GM19043 (cell line): ENCODE measurements at regions not wholly inside any gene's neighbourhood (a gene's known extent, or its start where the extent isn't known, plus 50 kb on each side); places are given as distances from the start of the nearest gene placed in this dataset.

Source experiments
- ATAC-seq: cut with Tn5 transposase; IDR thresholded peaks from one replicate; pipeline ENCODE4 v1.9.1; 2021; ENCODE audit warnings: low read depth; ENCODE audit not compliant: unreplicated experiment

DNA sequence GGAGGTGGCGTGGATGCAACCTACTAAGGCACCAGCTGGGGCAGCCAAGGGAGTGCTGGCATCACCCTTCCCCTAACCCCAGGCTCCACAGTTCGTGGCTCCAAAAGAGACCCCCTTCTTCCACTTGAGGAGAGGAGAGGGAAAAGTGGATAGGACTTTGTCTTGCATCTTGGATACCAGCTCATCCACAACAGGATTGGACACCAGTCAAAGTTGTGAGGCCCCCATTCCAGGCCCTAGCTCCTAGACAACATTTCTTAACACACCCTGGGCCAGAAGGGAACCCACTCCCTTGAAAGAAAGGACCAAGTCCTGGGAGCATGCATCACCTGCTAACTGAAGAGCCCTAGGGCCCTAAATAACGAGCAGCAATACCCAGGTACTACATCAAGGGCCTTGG is 372.6 kb upstream of the PLXNA2 start:
- ATAC-seq = no peak

DNA sequence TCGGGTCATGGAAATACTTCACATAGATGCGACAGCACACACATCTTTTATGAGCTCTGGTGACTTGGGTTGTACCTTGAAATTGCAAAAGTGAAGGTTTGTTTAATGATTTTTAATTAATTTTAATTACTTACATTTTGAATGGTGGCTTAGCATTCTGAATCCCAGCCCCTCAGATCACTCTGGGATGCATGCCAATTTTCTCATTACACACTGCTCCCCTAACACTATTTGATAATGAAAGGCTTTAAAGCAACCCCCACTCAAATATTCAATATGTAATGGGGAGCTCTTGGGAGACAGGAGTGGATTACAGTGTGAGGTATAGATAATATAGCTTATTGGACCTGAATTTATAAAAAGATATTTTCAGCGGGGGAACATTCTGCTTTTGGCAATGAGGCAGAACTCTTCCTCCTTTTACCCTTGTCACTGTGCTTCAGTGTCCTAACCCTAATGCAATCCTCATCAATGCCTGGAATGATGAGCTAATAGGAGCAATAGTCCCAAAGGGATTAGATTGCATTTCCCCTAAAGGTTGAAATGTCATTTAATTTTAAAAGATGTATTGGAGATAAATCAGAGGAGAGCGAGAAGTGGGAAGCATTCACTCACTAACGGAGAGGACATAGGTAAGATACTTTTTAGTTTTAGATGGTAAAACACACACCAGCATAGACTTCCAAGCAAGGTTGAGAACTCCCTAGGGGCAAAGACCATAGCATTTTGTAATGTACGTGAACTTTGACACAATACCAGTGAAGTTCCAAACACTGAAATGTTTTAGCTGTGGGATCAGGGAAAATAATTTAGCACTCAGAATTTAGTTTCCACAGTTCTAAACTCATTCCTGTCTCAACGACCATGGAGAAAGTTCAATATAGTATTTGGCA is 384.1 kb upstream of the PLXNA2 start:
- no peak for ATAC-seq

DNA sequence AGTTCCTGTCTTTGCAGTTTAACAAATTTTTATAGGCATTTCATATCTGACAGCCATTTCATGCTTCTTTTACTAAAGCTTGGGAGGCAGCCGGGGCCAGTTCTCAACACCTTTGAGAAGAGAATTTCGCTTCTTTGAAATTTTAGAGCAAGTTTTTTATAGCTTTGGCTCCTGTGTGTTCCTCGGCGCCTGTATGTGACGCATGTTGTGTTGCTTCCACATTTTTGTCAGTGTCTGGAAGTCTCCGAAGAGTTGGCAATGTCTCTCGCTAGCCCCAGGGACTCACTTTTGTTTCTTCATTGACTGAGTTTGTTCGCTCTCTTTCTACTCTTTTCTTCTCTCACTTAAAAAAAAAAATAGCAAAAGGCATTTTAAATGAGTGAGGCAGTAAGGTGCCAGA is 386.9 kb upstream of the PLXNA2 start:
- ATAC-seq = no peak

DNA sequence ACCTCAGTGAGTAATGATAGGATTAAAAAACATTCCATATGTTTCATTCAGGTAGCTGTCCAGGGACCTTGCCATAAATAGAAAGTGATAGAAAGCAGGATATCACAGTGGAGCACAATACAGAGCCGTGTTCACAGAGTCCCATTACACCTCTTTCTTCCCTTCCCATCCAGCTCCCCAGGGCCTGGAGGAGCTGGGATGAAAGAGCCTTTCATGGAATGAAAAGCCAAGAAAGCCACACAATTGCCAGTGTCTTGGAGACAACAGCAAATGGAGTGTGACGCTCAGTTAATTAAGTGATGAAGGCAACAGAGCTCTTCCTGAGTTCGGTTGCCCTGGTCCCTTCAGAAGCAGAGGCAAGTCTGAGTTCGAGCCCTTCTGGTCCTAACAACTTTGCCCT is 387.3 kb upstream of the PLXNA2 start:
- ATAC-seq = no peak

DNA sequence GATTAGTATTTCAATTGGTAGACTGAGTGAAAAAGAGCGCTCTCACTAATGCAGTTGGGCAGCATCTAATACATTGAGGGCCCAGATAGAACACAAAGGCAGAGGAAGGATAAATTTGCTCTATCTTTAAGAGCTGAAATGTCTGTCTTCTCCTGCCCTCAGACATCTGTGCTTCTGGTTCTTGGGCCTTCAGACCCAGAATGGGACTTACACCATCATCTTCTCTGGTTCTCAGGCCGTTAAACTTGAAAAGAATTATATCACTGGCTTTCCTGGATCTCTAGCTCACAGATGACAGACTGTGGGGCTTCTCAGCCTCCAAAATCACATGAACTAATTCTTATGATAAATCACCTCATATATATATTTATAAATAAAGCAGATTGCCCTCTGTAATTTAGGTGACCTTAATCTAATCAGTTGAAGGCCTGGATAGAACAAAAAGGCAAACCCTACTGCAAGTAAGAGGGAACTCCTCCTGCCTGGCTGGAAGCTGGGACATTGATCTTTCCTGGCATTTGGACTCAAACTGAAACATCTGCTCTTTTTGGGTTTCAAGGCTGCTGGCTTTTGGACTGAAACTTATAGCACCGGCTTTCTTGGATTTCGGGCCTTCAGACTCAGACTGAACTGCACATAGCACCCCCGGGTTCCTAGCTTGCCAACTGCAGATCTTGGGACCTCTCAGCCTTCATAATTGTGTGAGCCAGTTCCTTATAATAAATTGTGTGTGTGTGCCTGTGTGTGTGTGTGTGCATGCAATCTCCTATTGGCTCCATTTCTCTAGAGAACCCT is 390.4 kb upstream of the PLXNA2 start:
- no peak for ATAC-seq

DNA sequence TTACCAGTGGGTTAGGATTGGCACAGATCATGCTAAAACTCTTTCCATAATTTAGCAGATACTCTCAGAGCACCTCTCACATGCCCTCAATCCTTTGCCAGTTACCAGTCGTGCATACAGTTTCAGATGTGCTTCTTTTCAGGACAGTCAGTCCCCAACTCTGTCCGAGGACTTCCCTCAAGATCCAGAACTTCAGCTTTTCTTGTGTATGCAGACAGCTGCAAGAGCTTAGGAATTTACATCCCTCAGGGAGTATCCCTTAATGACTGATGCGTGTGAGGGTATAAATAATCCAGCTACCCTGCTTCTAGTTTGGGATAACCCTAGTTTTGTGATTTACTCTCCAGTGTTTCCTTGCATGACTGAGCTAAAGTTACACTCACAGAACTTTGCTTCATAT is 393.0 kb upstream of the PLXNA2 start:
- no peak for ATAC-seq

DNA sequence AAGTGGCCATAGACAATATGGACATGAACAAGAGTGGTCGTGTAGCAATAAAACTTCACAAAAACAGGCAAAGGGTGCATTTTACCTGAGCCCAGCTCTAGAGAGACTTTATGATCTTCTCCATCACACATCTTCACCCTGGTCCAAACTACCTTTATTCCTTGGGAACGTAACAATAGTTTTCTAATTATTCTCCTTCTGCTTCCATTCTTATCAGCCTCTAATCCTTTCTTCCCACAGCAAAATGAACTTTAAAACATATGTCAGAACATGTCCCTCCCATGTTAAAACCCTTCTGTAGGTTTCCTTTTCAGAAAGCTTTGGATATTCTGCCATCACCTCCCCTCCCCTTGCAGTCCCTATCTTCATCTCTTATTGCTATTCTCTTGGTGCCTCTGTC is 395.2 kb upstream of the PLXNA2 start:
- no peak for ATAC-seq

DNA sequence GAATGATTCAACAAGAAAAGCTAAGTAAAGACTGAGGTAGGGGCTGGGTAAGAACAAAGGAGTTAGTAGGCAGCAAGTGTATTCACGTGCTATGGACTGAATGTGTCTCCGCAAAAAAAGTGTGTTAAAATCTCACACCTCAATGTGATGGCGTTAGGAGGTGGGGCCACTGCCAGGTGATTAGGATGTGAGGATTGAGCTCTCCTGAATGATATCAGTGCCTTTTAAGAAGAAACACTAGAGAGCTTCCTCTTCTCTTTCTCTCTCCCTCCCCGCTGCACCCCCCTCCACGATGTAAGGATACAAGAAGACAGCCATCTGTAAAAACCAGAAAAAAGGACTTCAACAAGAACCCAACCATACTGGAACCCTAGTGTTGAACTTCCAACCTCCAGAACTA is 396.1 kb upstream of the PLXNA2 start:
- no peak for ATAC-seq

DNA sequence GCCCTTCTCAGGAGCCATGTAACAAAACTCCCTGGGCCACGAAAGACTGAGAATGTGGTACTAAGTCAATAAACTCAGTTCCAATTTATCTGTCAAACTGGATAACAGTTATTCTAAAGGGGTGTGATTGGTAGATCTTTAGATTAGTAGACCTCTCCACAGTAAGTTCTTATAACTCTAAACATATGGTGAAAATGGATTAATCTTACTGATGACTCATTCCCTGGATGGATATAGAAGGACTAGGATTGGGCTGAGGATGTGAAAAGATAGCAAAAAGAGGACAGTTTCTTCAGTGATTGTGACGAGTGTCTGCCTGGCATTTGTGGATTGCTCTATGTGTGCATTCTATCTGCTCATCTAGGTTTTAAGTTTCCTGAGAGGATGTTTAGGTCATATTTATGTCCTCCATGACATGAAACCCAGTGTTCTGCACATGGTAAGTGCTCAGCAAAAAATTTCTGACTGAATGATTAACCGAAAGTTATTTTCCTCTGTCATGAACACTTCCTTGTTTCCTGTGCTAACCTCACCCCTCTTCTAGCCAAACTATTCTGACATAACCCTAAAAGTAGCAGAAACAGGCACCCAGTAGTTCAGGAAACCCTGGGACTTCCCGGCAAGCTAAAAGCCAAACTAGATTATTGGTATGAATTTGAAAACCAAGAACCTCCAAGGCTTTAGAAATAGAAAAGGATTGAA is 397.5 kb upstream of the PLXNA2 start:
- ATAC-seq = no peak

DNA sequence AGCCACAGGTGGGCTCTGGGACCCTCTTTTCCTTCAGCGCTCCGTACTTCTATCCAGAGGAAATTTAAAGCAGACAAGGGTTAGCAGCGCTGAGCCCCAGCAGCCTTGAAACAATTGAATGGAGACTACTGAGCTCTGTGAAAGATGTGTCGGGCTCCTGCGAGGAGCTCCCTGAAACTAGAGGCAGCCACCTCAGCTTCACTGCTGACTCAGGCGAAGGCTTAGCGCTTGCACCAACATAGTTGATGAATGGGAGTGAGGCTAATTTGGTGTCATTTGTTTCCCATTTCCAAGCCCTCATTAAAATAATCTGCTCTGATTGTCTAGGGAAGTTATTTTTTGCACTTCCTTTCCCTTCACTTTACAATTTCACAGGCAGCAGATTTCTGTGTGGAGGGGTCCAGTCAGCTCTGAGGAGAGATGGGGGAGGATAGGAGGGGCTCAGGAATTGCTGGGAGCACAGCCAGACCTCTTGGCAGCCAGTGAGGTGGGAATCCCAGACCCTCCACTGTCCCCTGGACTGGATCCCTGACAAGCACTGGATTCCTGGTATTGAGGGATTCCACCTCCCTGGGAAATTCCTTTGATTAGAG is 398.9 kb upstream of the PLXNA2 start:
- ATAC-seq = no peak

DNA sequence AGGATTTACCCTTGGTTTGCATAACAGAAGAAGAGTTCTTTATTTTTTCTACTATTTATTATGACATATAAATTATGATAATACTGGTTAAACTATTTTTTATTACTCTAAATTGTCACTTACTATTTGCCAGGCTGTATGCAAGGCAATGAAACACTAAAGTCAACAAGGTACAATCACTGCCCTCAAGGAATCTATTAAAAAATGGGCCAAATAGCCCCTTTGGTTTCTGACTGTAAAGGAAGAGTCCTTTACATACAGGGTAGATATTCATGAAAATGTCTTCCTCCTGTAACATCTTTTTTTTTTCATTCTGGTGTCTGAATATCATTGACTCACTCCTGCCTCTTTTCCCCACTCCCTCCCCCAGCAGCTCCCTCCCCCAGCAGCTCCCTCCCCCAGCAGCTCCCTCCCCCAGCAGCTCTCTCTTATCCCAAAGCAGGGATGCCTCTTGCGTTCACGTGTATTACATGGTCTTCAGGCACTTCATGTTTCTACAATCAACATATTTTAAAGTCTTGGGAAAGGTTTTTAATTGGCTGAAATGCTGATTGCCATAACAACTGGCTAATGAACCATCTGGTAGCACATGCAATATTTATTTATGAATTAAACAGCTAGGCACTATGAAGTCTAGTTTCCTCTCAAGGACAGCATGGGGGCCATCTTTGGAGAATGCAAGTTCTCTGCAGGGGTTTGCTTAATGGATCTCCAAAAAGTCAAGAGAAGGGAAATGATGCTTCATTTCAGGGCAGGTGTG is 400.4 kb upstream of the PLXNA2 start:
- ATAC-seq = no peak

DNA sequence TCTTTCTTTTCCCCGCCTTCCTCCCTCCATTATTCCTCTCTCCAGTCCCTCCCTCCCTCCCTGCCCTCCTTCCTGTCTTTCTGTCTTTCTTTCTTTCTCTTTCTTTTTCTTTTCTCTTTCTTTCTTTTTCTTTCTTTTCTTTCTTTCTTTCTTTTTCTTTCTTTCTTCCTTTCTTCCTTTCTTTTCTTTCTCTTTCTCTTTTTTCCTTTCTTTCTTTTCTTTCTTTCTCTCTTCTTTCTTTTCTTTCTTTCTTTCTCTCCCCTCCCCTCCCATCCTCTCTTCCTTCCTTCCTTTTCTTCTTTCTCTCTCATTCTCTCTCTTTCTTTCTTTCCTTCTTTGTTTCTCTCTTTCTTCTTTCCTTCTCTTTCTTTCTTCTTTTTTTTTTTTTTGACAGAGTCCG is 402.2 kb upstream of the PLXNA2 start:
- no peak for ATAC-seq

DNA sequence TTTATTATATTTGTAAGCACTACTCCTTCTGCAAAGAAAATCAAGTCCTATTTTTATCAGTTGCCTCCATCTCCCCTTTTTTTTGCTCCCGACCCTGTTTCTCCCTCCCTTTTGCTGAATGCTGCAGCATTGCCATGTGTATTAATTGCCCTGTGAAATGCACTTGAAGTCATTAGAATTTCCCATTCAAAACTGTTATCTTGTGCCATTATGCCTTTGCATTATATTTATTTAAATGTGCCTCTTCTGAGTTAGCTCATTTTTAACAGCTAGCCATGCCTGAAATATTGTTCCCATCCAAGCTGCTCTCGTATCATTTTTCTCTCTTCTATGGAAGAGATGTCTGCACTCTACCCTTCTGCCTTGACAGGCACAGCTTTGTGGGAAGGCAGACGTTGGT is 404.0 kb upstream of the PLXNA2 start:
- ATAC-seq = no peak

DNA sequence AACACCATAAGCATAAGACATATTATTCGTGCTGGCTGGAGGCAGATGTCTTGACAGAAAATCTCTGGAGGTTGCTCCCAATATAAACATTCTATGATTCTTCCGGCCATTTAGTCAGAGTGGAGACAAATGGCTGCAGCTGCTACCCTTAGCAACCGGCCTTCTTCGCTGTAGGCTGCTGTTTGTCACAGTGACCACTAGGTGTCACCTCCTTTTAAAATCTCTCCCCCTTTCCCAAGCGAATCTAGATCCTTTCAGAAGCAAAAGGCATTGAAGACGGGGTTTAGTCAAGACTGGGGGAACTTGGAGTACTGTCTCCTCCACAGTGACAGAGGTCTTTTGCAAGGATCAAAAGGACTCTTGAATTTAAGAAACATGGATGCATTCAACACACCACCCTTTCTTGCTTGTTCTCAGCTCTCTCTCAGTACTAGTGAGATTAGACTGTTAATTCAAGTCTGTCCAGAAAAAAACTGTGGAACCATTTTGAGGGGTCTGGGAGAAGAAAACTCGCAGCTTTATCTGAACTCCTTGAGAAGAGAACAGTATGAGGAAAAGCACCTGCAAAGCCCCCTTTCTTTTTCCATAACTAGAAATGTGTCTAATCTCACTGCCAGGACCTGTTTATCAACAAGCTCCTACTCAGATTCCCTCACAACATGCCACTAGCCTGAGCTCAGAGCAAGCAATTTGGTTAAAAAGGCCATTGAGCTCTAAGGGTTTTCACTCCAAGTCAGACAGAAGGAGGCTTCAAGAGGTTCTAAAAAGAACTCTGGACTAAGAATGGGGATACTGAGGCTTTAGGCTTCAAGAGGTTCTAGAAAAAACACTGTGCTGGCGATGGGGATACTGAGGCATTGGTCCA is 408.3 kb upstream of the PLXNA2 start:
- ATAC-seq = peak; percentile 89

DNA sequence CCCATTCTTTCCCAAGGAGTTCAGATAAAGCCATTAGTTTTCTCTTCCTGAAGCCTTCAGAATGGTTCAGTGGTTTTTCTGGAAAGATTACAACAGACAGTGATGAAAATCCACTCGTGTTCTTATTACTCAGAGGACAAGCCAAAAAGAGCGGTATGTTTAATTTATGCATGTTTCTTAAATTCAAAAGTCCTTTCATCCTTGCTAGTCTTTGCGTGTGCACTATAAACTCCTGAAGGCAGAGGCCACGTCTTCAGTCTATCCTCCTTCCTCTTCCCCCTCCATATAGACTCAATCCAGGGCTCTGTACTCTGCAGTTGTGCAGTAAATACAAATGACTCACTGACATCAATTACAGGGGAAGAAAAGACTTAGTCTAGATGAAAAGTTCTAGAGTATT is 409.2 kb upstream of the PLXNA2 start:
- no peak for ATAC-seq

DNA sequence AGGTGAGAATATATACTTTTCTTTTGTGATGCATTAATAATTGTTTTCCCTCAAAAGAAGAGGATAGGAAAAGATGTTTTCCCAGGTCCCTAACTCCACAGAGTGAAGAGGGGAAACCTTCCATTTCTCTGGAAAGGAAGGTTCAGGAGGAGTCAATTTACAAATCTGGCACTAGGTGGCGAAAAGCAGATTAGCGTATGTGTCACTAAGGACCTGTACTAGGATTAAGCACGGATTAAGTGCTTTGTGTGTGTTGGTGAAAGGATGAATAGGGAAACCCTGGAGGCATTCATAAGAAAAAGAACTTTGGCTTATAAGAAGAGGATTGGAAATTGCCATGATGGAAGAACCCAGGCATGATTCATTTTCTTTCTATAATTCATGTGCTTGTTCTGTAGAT is 410.1 kb upstream of the PLXNA2 start:
- ATAC-seq = no peak

DNA sequence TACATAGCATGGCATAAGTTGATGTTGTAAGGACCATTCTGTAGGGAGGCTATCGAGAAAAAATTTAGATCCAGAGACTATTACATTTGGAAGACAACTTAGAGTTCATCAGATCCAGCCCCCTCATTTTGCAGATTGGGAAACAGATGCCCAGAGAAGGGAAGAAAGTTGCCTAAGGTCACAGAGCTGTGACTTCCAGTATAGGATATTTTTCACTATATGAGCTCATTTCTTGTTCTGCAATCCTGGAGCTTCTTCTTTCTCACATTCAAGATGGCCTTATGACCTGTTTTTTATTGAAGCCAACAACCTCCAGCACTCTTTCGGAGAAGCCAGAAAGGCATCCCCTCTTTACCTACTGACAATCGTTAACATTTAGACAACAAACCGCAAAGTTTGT is 421.8 kb upstream of the PLXNA2 start:
- no peak for ATAC-seq

DNA sequence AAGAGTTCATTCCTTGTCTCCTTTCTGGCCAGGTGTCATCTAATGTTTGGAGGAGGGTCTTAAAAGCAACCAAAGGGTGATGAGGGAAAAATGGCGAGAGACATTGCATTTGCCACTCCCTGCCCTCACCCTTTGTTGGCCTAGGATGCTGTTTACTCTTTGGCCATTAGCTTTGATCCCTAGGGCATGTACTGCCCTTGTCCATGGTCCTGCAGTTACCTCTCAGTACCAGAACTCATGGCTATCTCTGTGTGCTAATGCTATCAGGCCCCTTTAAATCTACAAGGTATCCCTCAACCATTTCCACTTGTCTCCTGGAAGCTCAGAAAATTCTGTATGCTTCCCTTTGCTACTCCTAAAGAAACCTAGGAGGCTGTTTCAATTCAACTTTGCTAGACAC is 424.8 kb upstream of the PLXNA2 start:
- ATAC-seq = no peak

DNA sequence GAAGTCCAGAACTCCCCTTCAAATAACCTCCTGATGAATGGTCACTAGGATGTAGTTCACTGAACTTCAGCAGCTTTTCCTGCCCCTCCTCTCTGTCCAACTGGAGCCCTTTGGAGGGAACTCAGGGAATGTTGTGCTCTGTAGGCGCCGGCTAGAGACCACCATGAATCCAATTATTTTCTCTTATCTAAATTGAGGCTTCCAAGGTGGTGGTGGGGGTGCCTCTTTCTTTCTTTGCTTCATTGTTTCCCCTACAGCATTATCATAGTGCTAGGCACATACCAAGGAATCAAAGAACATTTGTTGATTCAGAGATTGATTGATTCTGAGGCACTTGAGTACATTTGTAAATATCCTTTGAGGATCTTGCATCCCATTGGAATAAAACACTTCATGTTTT is 426.6 kb upstream of the PLXNA2 start:
- ATAC-seq = no peak
